DOHH2 (cell line): ENCODE measurements at regions not wholly inside any gene's neighbourhood (a gene's known extent, or its start where the extent isn't known, plus 50 kb on each side); places are given as distances from the start of the nearest gene placed in this dataset.

ENCODE experiments used
- H3F3A ChIP-seq: fragments of 200-600 bp; sonication (generic), shearing (Covaris generic); 2 replicates; pipeline ENCODE4 v1.6.0; 2016; ENCODE audit warnings: antibody characterized with exemption, mild to moderate bottlenecking; ENCODE audit not compliant: control insufficient read depth, insufficient read depth
- H3K27ac ChIP-seq: fragments of 200-600 bp; sonication (generic); 2 replicates; pipeline ENCODE4 v1.5.1; 2014; ENCODE audit warnings: low read depth, mild to moderate bottlenecking, low read length, moderate library complexity
- H3K27me3 ChIP-seq: fragments of 200-600 bp; sonication (generic); 2 replicates; pipeline ENCODE4 v1.6.1; 2014; ENCODE audit warnings: mild to moderate bottlenecking, low read length, mixed read lengths; ENCODE audit not compliant: control insufficient read depth
- H3K36me3 ChIP-seq: fragments of 200-600 bp; sonication (generic); 2 replicates; pipeline ENCODE4 v1.6.1; 2014; ENCODE audit warnings: mild to moderate bottlenecking, low read length, moderate library complexity, mixed read lengths; ENCODE audit not compliant: control insufficient read depth
- H3K4me1 ChIP-seq: fragments of 200-600 bp; sonication (generic); 2 replicates; pipeline ENCODE4 v1.6.1; 2014; ENCODE audit warnings: mild to moderate bottlenecking, low read length, mixed read lengths; ENCODE audit not compliant: control insufficient read depth
- H3K4me2 ChIP-seq: fragments of 200-600 bp; sonication (generic); 2 replicates; pipeline ENCODE4 v1.6.0; 2014; ENCODE audit warnings: mild to moderate bottlenecking, low read length, moderate library complexity
- H3K4me3 ChIP-seq: fragments of 200-600 bp; sonication (generic); 2 replicates; pipeline ENCODE4 v1.5.1; 2014; ENCODE audit warnings: mild to moderate bottlenecking, low read length, mixed read lengths
- H3K79me2 ChIP-seq: fragments of 200-600 bp; sonication (generic); 2 replicates; pipeline ENCODE4 v1.6.1; 2014; ENCODE audit warnings: mild to moderate bottlenecking, low read length, mixed read lengths; ENCODE audit not compliant: control insufficient read depth
- H3K9me2 ChIP-seq: fragments of 200-600 bp; sonication (generic); replicated peaks from 2 replicates; pipeline ENCODE4 v1.6.1; 2014; ENCODE audit warnings: mild to moderate bottlenecking, low read length, mixed read lengths; ENCODE audit not compliant: control insufficient read depth
- H3K9me3 ChIP-seq: fragments of 200-600 bp; sonication (generic); 2 replicates; pipeline ENCODE4 v1.6.1; 2014; ENCODE audit warnings: antibody characterized with exemption, low read length, mixed read lengths; ENCODE audit not compliant: control insufficient read depth, insufficient read depth
- H4K20me1 ChIP-seq: fragments of 200-600 bp; sonication (generic); 2 replicates; pipeline ENCODE4 v1.6.0; 2014; ENCODE audit warnings: low read depth, mild to moderate bottlenecking, antibody characterized with exemption, low read length, moderate library complexity; ENCODE audit not compliant: control insufficient read depth, insufficient read depth
- EZH2phosphoT487 ChIP-seq: fragments of 200-600 bp; sonication (generic); IDR thresholded peaks from 2 replicates; pipeline ENCODE4 v1.6.1; 2017; ENCODE audit warnings: borderline replicate concordance, mild to moderate bottlenecking, antibody characterized with exemption, low read length, moderate library complexity, mixed read lengths
- TF ChIP-seq, protein P1 (sequence below): fragments of 200-600 bp; sonication (generic); IDR thresholded peaks from one replicate; pipeline ENCODE4 v1.5.1; 2014; ENCODE audit warnings: antibody characterized with exemption, mild to moderate bottlenecking, low read depth, low read length; ENCODE audit not compliant: poor library complexity, severe bottlenecking

DNA sequence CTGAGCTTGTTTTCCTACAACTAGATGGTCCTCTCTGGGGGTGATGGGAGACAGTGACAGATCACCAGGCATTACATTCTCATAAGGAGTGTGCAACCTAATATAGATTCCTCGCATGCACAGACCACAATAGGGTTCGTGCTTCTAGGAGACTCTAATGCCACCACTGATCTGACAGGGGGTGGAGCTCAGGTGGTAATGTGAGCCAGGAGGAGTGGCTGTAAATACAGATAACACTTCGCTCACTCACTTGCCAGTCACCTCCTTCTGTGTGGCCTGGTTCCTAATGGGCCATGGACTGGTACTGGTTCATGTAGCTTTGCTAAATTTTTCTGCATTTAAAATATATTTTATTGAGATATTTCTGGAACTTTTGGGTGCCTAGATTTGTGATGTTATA lies 202.3 kb upstream of the ZNF32 start:
- Histone ChIP-seq H3K9me2 (no peaks in the 10 kb centered on the region), H3K4me2 (no peak overlapping the region), H4K20me1 (no peaks in the 10 kb centered on the region), H3K4me3 (no peak overlapping the region), H3K27me3 (no peaks in the 10 kb centered on the region), H3F3A (no peaks in the 10 kb centered on the region), H3K36me3 (no peaks in the 10 kb centered on the region), H3K79me2 (no peaks in the 10 kb centered on the region), H3K27ac (no peak overlapping the region), H3K9me3 (no peaks in the 10 kb centered on the region), H3K4me1 (no peaks in the 10 kb centered on the region)
- TF ChIP-seq EZH2phosphoT487: no peak
- TF ChIP-seq, protein P1, sequence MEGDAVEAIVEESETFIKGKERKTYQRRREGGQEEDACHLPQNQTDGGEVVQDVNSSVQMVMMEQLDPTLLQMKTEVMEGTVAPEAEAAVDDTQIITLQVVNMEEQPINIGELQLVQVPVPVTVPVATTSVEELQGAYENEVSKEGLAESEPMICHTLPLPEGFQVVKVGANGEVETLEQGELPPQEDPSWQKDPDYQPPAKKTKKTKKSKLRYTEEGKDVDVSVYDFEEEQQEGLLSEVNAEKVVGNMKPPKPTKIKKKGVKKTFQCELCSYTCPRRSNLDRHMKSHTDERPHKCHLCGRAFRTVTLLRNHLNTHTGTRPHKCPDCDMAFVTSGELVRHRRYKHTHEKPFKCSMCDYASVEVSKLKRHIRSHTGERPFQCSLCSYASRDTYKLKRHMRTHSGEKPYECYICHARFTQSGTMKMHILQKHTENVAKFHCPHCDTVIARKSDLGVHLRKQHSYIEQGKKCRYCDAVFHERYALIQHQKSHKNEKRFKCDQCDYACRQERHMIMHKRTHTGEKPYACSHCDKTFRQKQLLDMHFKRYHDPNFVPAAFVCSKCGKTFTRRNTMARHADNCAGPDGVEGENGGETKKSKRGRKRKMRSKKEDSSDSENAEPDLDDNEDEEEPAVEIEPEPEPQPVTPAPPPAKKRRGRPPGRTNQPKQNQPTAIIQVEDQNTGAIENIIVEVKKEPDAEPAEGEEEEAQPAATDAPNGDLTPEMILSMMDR: no peak

DNA sequence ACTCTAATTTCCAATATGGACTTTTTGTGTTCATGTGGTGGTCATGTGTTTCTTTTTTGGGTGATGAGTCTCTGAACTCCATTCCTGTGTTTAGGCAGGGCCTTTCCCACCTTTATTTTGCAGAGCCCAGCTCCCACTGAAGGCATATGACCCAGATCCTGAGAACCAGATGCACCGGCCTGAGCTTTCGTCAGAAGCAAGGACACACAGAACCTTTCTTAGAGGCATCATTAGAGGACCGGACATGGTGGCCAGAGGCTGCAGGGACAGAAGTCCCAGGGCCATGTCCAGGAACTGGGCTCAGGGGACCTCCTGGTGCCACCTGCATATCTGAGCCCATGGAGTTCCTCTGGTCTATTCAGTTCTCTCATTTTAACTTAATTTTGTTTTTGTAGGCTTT lies 200.9 kb upstream of the ZNF32 start:
- no peaks in the 10 kb centered on the region for H3F3A ChIP-seq
- no peaks in the 10 kb centered on the region for H3K79me2 ChIP-seq
- no peaks in the 10 kb centered on the region for H3K36me3 ChIP-seq
- H4K20me1 ChIP-seq: no peaks in the 10 kb centered on the region
- H3K4me3 ChIP-seq: no peak overlapping the region
- H3K27ac ChIP-seq: no peak overlapping the region
- no peaks in the 10 kb centered on the region for H3K9me2 ChIP-seq
- no peaks in the 10 kb centered on the region for H3K9me3 ChIP-seq
- no peaks in the 10 kb centered on the region for H3K4me1 ChIP-seq
- no peaks in the 10 kb centered on the region for H3K27me3 ChIP-seq
- no peak for TF ChIP-seq EZH2phosphoT487
- TF ChIP-seq, protein P1: no peak
- no peak overlapping the region for H3K4me2 ChIP-seq

DNA sequence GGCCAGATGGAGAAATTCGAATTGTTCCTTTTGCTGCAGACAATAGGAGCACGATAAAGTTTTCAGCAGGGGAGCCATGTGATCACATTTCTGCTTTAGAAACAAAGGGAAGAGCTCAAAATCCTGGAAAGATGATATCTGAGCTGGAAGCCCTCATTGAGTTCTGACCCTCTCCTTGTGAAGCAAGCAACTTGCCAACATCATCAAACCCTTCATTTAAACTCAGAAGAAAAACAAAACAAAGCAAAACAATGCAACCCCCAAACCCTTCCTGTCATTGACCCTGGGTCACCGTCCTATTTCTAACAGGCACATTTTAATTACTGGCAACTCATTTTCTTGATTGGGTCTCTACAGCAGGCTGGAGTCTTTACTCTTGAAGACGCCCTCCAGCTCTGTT lies 198.3 kb upstream of the ZNF32 start:
- no peaks in the 10 kb centered on the region for H3F3A ChIP-seq
- H3K27me3 ChIP-seq: no peaks in the 10 kb centered on the region
- TF ChIP-seq EZH2phosphoT487: no peak
- TF ChIP-seq, protein P1: no peak
- H3K4me3 ChIP-seq: no peak overlapping the region
- H3K36me3 ChIP-seq: no peaks in the 10 kb centered on the region
- H4K20me1 ChIP-seq: no peaks in the 10 kb centered on the region
- no peaks in the 10 kb centered on the region for H3K4me1 ChIP-seq
- no peaks in the 10 kb centered on the region for H3K9me2 ChIP-seq
- H3K79me2 ChIP-seq: no peaks in the 10 kb centered on the region
- H3K9me3 ChIP-seq: no peaks in the 10 kb centered on the region
- no peak overlapping the region for H3K4me2 ChIP-seq
- no peak overlapping the region for H3K27ac ChIP-seq
